ENCODE measurements at regions not wholly inside any gene's neighbourhood (a gene's known extent, or its start where the extent isn't known, plus 50 kb on each side); places are given as distances from the start of the nearest gene placed in this dataset.

GRCh38 chr18:78739115-78739514 lies 240.5 kb upstream of the SALL3 start:
- TF ChIP-seq POLR2A (IDR thresholded peaks at IDR 0.05) (no peak), CTCF (IDR thresholded peaks at IDR 0.05) (no peak)
